ENCODE measurements at regions not wholly inside any gene's neighbourhood (a gene's known extent, or its start where the extent isn't known, plus 50 kb on each side); places are given as distances from the start of the nearest gene placed in this dataset.

DNA sequence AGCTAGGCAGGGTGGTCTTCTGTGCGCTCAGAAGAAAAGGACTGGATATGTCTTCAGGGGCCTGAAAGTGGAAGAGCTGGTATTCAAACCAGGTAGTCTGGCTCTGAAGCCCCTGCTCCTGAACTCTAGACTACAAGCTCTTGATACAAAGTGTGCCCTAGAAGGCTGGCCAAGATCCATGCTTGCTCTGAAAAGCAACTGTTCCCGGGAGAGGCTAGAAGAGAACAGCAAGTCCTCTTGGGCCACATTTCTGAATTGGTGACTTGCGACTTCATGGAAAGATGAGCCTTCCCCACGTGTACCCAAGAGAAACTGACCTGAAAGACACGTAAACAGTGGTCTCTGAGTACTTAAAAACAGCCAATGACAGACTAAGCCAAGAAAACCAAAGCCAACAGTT lies 123.3 kb upstream of the GRIK3 start:
- no peak overlapping the region for H3K27ac Mint-ChIP-seq
- no peaks in the 10 kb centered on the region for H3K4me1 Mint-ChIP-seq
- no peak overlapping the region for H3K4me2 ChIP-seq (replicated peaks; ENCODE audit: low read depth, low read length, poor library complexity, severe bottlenecking)
- peaks cover 0 to 6% (median 1%) of the 10 kb centered on the region in 4 experiments for H3K27me3 ChIP-seq (replicated peaks in 1 of 4; ENCODE audit: control extremely low read depth in 1 of 4, control insufficient read depth in 3 of 4, insufficient read depth in 4 of 4, low read length in 3 of 4)
- no peak overlapping the region for H3K4me3 ChIP-seq (ENCODE audit: control extremely low read depth in 1 of 5, extremely low read depth in 1 of 5, insufficient read depth in 1 of 5, low read depth in 2 of 5, low read length in 4 of 5)
- intact Hi-C loops (cut with micrococcal nuclease) = no loop called here
- no peak for TF ChIP-seq EZH2 (IDR thresholded peaks at IDR 0.05; ENCODE audit: borderline replicate concordance, insufficient read depth, low read depth, low read length, poor library complexity, severe bottlenecking)
- TF ChIP-seq, protein P1, sequence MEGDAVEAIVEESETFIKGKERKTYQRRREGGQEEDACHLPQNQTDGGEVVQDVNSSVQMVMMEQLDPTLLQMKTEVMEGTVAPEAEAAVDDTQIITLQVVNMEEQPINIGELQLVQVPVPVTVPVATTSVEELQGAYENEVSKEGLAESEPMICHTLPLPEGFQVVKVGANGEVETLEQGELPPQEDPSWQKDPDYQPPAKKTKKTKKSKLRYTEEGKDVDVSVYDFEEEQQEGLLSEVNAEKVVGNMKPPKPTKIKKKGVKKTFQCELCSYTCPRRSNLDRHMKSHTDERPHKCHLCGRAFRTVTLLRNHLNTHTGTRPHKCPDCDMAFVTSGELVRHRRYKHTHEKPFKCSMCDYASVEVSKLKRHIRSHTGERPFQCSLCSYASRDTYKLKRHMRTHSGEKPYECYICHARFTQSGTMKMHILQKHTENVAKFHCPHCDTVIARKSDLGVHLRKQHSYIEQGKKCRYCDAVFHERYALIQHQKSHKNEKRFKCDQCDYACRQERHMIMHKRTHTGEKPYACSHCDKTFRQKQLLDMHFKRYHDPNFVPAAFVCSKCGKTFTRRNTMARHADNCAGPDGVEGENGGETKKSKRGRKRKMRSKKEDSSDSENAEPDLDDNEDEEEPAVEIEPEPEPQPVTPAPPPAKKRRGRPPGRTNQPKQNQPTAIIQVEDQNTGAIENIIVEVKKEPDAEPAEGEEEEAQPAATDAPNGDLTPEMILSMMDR (IDR thresholded peaks at IDR 0.05) = no peak
- peaks cover 0 to 14% (median 0%) of the 10 kb centered on the region in 3 donors for H3K9me3 ChIP-seq (ENCODE audit: control extremely low read depth in 1 of 3, control insufficient read depth in 2 of 3, insufficient read depth in 1 of 3, low read length in 2 of 3)
- H2AFZ ChIP-seq (ENCODE audit: insufficient read depth, low read depth, low read length, poor library complexity, severe bottlenecking) = no peak overlapping the region
- no peak overlapping the region for H3K27ac ChIP-seq (ENCODE audit: low read length in 2 of 2)
- no peak for DNase-seq
- H3K4me1 ChIP-seq (ENCODE audit: control insufficient read depth in 2 of 2, insufficient read depth in 2 of 2, low read length in 2 of 2) = no peaks in the 10 kb centered on the region
- ChIA-PET CTCF (interaction anchor here (0.6 kb wide), 2 partner anchors 129 to 136 kb away, joined by 3 read pairs; no protein-coding TSS in a partner anchor), POLR2A (no interaction called here)
- H3K9ac ChIP-seq (ENCODE audit: low read length) = no peak overlapping the region
- H4K20me1 ChIP-seq (ENCODE audit: control insufficient read depth, insufficient read depth, low read length, poor library complexity, severe bottlenecking) = no peaks in the 10 kb centered on the region
- H3K79me2 ChIP-seq (ENCODE audit: control insufficient read depth, insufficient read depth, low read length) = no peaks in the 10 kb centered on the region
- no peak for ATAC-seq (ENCODE audit: low read depth)
- peaks cover 23% of the 10 kb centered on the region for H3K27me3 Mint-ChIP-seq
- 75% methylated on average over 5 of the region's 5 CpGs for WGBS (ENCODE audit: insufficient coverage)
- no peaks in the 10 kb centered on the region for H3K36me3 ChIP-seq (replicated peaks in 1 of 2; ENCODE audit: control extremely low read depth in 1 of 2, control insufficient read depth in 1 of 2, extremely low read depth in 1 of 2, insufficient read depth in 2 of 2, low read length in 1 of 2)
- no peak overlapping the region for H3K4me3 Mint-ChIP-seq
- H3K9me3 Mint-ChIP-seq (ENCODE audit: insufficient read depth) = peaks cover 2% of the 10 kb centered on the region

- CTCF ChIA-PET = interaction anchor here (0.6 kb wide), 1 partner anchor 135 kb away, joined by 3 read pairs; no protein-coding TSS in a partner anchor
Measured at GRCh38 chr1:37158113-37158749, 123.9 kb upstream of the GRIK3 start.

More at GRCh38 chr1:37158113-37158749, 123.9 kb upstream of the GRIK3 start:
- H3K27ac ChIP-seq (ENCODE audit: low read length in 2 of 2) = no peak overlapping the region
- no peak overlapping the region for H2AFZ ChIP-seq (ENCODE audit: insufficient read depth, low read depth, low read length, poor library complexity, severe bottlenecking)
- Mint-ChIP-seq H3K4me3 (no peak overlapping the region), H3K4me1 (no peaks in the 10 kb centered on the region), H3K27ac (no peak overlapping the region), H3K9me3 (ENCODE audit: insufficient read depth) (peaks cover 4% of the 10 kb centered on the region), H3K27me3 (peaks cover 23% of the 10 kb centered on the region)
- DNase-seq = no peak
- H3K4me2 ChIP-seq (replicated peaks; ENCODE audit: low read depth, low read length, poor library complexity, severe bottlenecking) = no peak overlapping the region
- no peaks in the 10 kb centered on the region for H4K20me1 ChIP-seq (ENCODE audit: control insufficient read depth, insufficient read depth, low read length, poor library complexity, severe bottlenecking)
- WGBS (ENCODE audit: insufficient coverage) = 90% methylated on average over 4 of the region's 5 CpGs
- H3K4me1 ChIP-seq (ENCODE audit: control insufficient read depth in 2 of 2, insufficient read depth in 2 of 2, low read length in 2 of 2) = no peaks in the 10 kb centered on the region
- no peak overlapping the region for H3K4me3 ChIP-seq (ENCODE audit: control extremely low read depth in 1 of 5, extremely low read depth in 1 of 5, insufficient read depth in 1 of 5, low read depth in 2 of 5, low read length in 4 of 5)
- no peak for TF ChIP-seq EZH2 (IDR thresholded peaks at IDR 0.05; ENCODE audit: borderline replicate concordance, insufficient read depth, low read depth, low read length, poor library complexity, severe bottlenecking)
- TF ChIP-seq, protein P1 (IDR thresholded peaks at IDR 0.05) = no peak
- no peak overlapping the region for H3K9ac ChIP-seq (ENCODE audit: low read length)
- peaks cover 0 to 6% (median 1%) of the 10 kb centered on the region in 4 experiments for H3K27me3 ChIP-seq (replicated peaks in 1 of 4; ENCODE audit: control extremely low read depth in 1 of 4, control insufficient read depth in 3 of 4, insufficient read depth in 4 of 4, low read length in 3 of 4)
- intact Hi-C loops (cut with micrococcal nuclease) = no loop called here
- H3K36me3 ChIP-seq (replicated peaks in 1 of 2; ENCODE audit: control extremely low read depth in 1 of 2, control insufficient read depth in 1 of 2, extremely low read depth in 1 of 2, insufficient read depth in 2 of 2, low read length in 1 of 2) = no peaks in the 10 kb centered on the region
- H3K9me3 ChIP-seq (ENCODE audit: control extremely low read depth in 1 of 3, control insufficient read depth in 2 of 3, insufficient read depth in 1 of 3, low read length in 2 of 3) = peaks cover 0 to 14% (median 0%) of the 10 kb centered on the region in 3 donors
- ATAC-seq (ENCODE audit: low read depth) = no peak
- POLR2A ChIA-PET = no interaction called here
- H3K79me2 ChIP-seq (ENCODE audit: control insufficient read depth, insufficient read depth, low read length) = no peaks in the 10 kb centered on the region
